Uterus (tissue), 3 donors: ENCODE measurements at regions not wholly inside any gene's neighbourhood (a gene's known extent, or its start where the extent isn't known, plus 50 kb on each side); places are given as distances from the start of the nearest gene placed in this dataset.
A peak's percentile ranks its signal among the peaks of the same experiment; 100 is the strongest.

ENCODE experiments used
- DNase-seq, 2 donors: peaks; one replicate each; pipeline ENCODE4 v3.0.0-alpha.2; 2019 to 2020
- H3K27ac ChIP-seq, 2 donors: fragments of 200-600 bp; sonication (generic); 1 replicate in 1 of 2; 2 replicates in 1 of 2; pipeline ENCODE4 v1.5.1; 2016 to 2018
- H3K27me3 ChIP-seq, 2 donors: fragments of 200-600 bp; sonication (generic); one replicate each; pipeline ENCODE4 v1.5.1; 2018 to 2019; ENCODE audit warnings: control low read depth in 1 of 2
- H3K36me3 ChIP-seq, 2 donors: fragments of 200-600 bp; sonication (generic); one replicate each; pipeline ENCODE4 v1.5.1; 2019; ENCODE audit warnings: control low read depth in 1 of 2
- H3K4me1 ChIP-seq, 2 donors: fragments of 200-600 bp; sonication (generic); one replicate each; pipeline ENCODE4 v1.5.1; 2018 to 2019; ENCODE audit warnings: control low read depth in 1 of 2
- H3K4me3 ChIP-seq, 2 donors: fragments of 200-600 bp; sonication (generic); 1 replicate in 1 of 2; 2 replicates in 1 of 2; pipeline ENCODE4 v1.5.1; 2018 to 2019; ENCODE audit warnings: mild to moderate bottlenecking in 1 of 2
- H3K9me3 ChIP-seq, 2 donors: fragments of 200-600 bp; sonication (generic); one replicate each; pipeline ENCODE4 v1.5.1; 2019; ENCODE audit warnings: control low read depth in 1 of 2
- CTCF ChIP-seq, 4 experiments: fragments of 200-600 bp in 2 of 4; fragments of 450-650 bp in 2 of 4; sonication (generic) in 2 of 4; IDR thresholded peaks; one replicate each; pipeline ENCODE4 v1.5.1; 2016 to 2019; ENCODE audit warnings: antibody characterized with exemption in 4 of 4, mild to moderate bottlenecking in 2 of 4, moderate library complexity in 1 of 4
- POLR2A ChIP-seq, 2 donors: fragments of 450-650 bp; IDR thresholded peaks; one replicate each; pipeline ENCODE4 v1.6.1; 2016; ENCODE audit warnings: antibody characterized with exemption in 2 of 2, mild to moderate bottlenecking in 1 of 2, moderate library complexity in 1 of 2
- intact Hi-C: fragments of 100-400 bp; cut with DNase I; formaldehyde crosslinking; loops from one replicate; pipeline ENCODE4 v1.15.1; 2023; ENCODE audit warnings: low total_unique reads
- donor health status: DM: yes; HTN: yes; CAD: no.

GRCh38 chr10:4054656-4055435 is 269.8 kb upstream of the KLF6 start:
- H3K9me3 ChIP-seq: no peaks in the 10 kb centered on the region
- H3K4me1 ChIP-seq: peaks cover 0 to 8% of the 10 kb centered on the region in 2 donors
- TF ChIP-seq POLR2A (IDR thresholded peaks at IDR 0.05) (no peak), CTCF (IDR thresholded peaks at IDR 0.05) (no peak)
- intact Hi-C loops: no loop called here
- H3K27me3 ChIP-seq: no peaks in the 10 kb centered on the region
- no peaks in the 10 kb centered on the region for H3K36me3 ChIP-seq
- DNase-seq: no peak
- H3K4me3 ChIP-seq: no peak overlapping the region
- peak overlapping the region in 1 of 2 donors; percentile 48 for H3K27ac ChIP-seq

- no peak for DNase-seq
- intact Hi-C loops: no loop called here
- Histone ChIP-seq H3K36me3 (no peaks in the 10 kb centered on the region), H3K27me3 (no peaks in the 10 kb centered on the region), H3K4me3 (no peak overlapping the region), H3K27ac (peak overlapping the region in 1 of 2 donors; percentile 48), H3K9me3 (no peaks in the 10 kb centered on the region), H3K4me1 (peaks cover 0 to 8% of the 10 kb centered on the region in 2 donors)
- no peak for TF ChIP-seq POLR2A (IDR thresholded peaks at IDR 0.05)
- TF ChIP-seq CTCF (IDR thresholded peaks at IDR 0.05): no peak
Observed at GRCh38 chr10:4053940-4054339, 268.9 kb upstream of the KLF6 start.

- peak overlapping the region; percentile 78 to 87 for H3K27ac ChIP-seq
- no peaks in the 10 kb centered on the region for H3K9me3 ChIP-seq
- intact Hi-C loops: no loop called here
- TF ChIP-seq CTCF (IDR thresholded peaks at IDR 0.05) (no peak), POLR2A (IDR thresholded peaks at IDR 0.05) (no peak)
- H3K4me1 ChIP-seq: peaks cover 0 to 4% of the 10 kb centered on the region in 2 donors
- no peak for DNase-seq
- H3K4me3 ChIP-seq: peak overlapping the region; percentile 15 to 22
- H3K27me3 ChIP-seq: no peaks in the 10 kb centered on the region
- no peaks in the 10 kb centered on the region for H3K36me3 ChIP-seq
Observed at GRCh38 chr10:4051641-4052151, 266.7 kb upstream of the KLF6 start.

DNA sequence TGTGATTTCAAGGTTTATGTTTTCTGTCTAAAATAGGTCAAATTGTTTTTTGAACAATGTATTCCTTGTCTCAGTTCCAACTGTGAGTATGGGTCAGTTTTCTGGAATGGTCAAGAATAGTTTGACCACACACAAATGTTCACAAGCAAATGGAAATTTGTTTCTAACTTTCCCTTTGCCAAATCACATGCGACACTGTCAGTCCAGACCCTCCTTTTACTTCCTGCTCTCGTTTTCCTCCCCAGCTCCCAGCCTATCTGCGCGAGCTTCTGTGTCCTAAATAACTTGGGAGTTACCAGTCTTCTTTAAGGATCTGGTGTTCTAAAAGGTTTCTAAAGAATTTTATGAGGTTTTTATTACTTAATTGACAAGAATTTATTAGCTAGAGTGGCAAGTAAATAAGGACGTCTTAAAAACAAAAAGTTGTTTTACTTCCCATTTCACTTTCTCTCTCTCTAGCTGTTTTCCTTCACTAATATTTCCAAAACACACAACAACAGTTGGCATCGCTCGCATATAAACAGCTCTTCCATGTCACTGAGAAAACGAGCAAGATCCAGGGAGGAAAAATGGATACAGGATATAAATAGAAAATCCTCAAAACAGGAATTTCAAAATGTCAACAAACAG is 266.1 kb upstream of the KLF6 start:
- TF ChIP-seq POLR2A (IDR thresholded peaks at IDR 0.05) (no peak), CTCF (IDR thresholded peaks at IDR 0.05) (no peak)
- H3K9me3 ChIP-seq: no peaks in the 10 kb centered on the region
- H3K27ac ChIP-seq: peak overlapping the region; percentile 78 to 87
- intact Hi-C loops: no loop called here
- DNase-seq: peak; percentile 40 to 70
- peak overlapping the region; percentile 15 to 22 for H3K4me3 ChIP-seq
- H3K36me3 ChIP-seq: no peaks in the 10 kb centered on the region
- H3K27me3 ChIP-seq: no peaks in the 10 kb centered on the region
- H3K4me1 ChIP-seq: peaks cover 0 to 4% of the 10 kb centered on the region in 2 donors

GRCh38 chr10:4050061-4050460 is 265.1 kb upstream of the KLF6 start:
- Histone ChIP-seq H3K4me3 (no peak overlapping the region), H3K36me3 (no peaks in the 10 kb centered on the region), H3K27ac (peak overlapping the region; percentile 78 to 87), H3K9me3 (no peaks in the 10 kb centered on the region), H3K27me3 (no peaks in the 10 kb centered on the region), H3K4me1 (peaks cover 0 to 4% of the 10 kb centered on the region in 2 donors)
- TF ChIP-seq POLR2A (IDR thresholded peaks at IDR 0.05) (no peak), CTCF (IDR thresholded peaks at IDR 0.05) (no peak)
- no peak for DNase-seq
- intact Hi-C loops: no loop called here
